A673 (cell line): ENCODE measurements at regions not wholly inside any gene's neighbourhood (a gene's known extent, or its start where the extent isn't known, plus 50 kb on each side); places are given as distances from the start of the nearest gene placed in this dataset.

Experiments
- BruUV-seq: library from RNA; stranded (reverse); fragments of 400-500 nt; replicated peaks from 2 replicates; lab custom pipeline; 2021; lab: Mats Ljungman, UMichigan
- CTCF ChIA-PET: fragments of 300-600 bp; sonication (Branson Sonifier 250); formaldehyde crosslinking; loops from one replicate; lab custom pipeline; 2022; ENCODE audit warnings: antibody characterized with exemption; lab: Charles Lee
- POLR2A ChIA-PET: fragments of 300-600 bp; sonication (Branson Sonifier 250); formaldehyde crosslinking; loops from one replicate; lab custom pipeline; 2022; ENCODE audit warnings: antibody characterized with exemption; ENCODE audit not compliant: low non-redundant PET; lab: Charles Lee
- DNase-seq: peaks from one replicate; pipeline ENCODE4 v3.0.0-alpha.2; 2015; ENCODE audit warnings: low spot score
- H3K27ac ChIP-seq: fragments of 200-600 bp; sonication (generic); 2 replicates; pipeline ENCODE4 v1.5.1; 2016; ENCODE audit warnings: mixed run types, low read depth, mild to moderate bottlenecking, mixed read lengths, antibody characterized with exemption, low read length; ENCODE audit not compliant: poor library complexity, severe bottlenecking
- H3K27me3 ChIP-seq: fragments of 200-600 bp; sonication (generic); replicated peaks from 2 replicates; pipeline ENCODE4 v1.6.1; 2017; ENCODE audit warnings: mixed run types, low read depth, mild to moderate bottlenecking, mixed read lengths, antibody characterized with exemption, low read length; ENCODE audit not compliant: insufficient read depth, poor library complexity
- H3K36me3 ChIP-seq: fragments of 200-600 bp; sonication (generic); 2 replicates; pipeline ENCODE4 v1.6.1; 2016; ENCODE audit warnings: mixed run types, mild to moderate bottlenecking, mixed read lengths, antibody characterized with exemption, low read length; ENCODE audit not compliant: insufficient read depth, poor library complexity, severe bottlenecking
- H3K4me1 ChIP-seq: fragments of 200-600 bp; sonication (generic); 2 replicates; pipeline ENCODE4 v1.6.1; 2017; ENCODE audit warnings: mixed run types, mild to moderate bottlenecking, mixed read lengths, antibody characterized with exemption, low read length; ENCODE audit not compliant: insufficient read depth, poor library complexity, severe bottlenecking
- H3K4me3 ChIP-seq: fragments of 200-600 bp; sonication (generic); 2 replicates; pipeline ENCODE4 v1.5.1; 2016; ENCODE audit warnings: low read depth, mixed run types, mild to moderate bottlenecking, mixed read lengths, low read length; ENCODE audit not compliant: poor library complexity, severe bottlenecking
- H3K9me3 ChIP-seq: fragments of 200-600 bp; sonication (generic); 2 replicates; pipeline ENCODE4 v1.6.1; 2016; ENCODE audit warnings: mixed run types, low read depth, mild to moderate bottlenecking, mixed read lengths, antibody characterized with exemption, low read length; ENCODE audit not compliant: poor library complexity, severe bottlenecking
- CTCF ChIP-seq: fragments of 300-800, 200-600 bp; sonication (generic); conservative IDR thresholded peaks from 2 replicates; pipeline ENCODE4 v1.5.1; 2017; ENCODE audit warnings: low read depth, mild to moderate bottlenecking, antibody characterized with exemption, low read length, moderate library complexity, mixed read lengths
- EZH2 ChIP-seq: fragments of 200-600 bp; sonication (generic); IDR thresholded peaks from 2 replicates; pipeline ENCODE4 v1.6.1; 2017; ENCODE audit warnings: borderline replicate concordance, low read depth, mild to moderate bottlenecking, mixed read lengths, antibody characterized with exemption, low read length; ENCODE audit not compliant: poor library complexity, severe bottlenecking
- intact Hi-C: fragments of 100-400 bp; cut with micrococcal nuclease; formaldehyde crosslinking; loops from one replicate; pipeline ENCODE4 v1.10.0; 2022; ENCODE audit not compliant: unreplicated experiment

GRCh38 chr9:80004714-80005113, 432.9 kb downstream of the TLE4 start:
- Histone ChIP-seq H3K27ac (no peak overlapping the region), H3K27me3 (no peaks in the 10 kb centered on the region), H3K36me3 (no peaks in the 10 kb centered on the region), H3K4me3 (no peak overlapping the region), H3K9me3 (no peaks in the 10 kb centered on the region), H3K4me1 (no peaks in the 10 kb centered on the region)
- intact Hi-C loops = no loop called here
- POLR2A ChIA-PET = interaction anchor here (0.6 kb wide), 1 partner anchor 877 kb away, joined by 3 read pairs; no protein-coding TSS in a partner anchor
- CTCF ChIA-PET = no interaction called here
- no TSS peak for BruUV-seq
- peak; percentile 2 for DNase-seq
- TF ChIP-seq EZH2 (no peak), CTCF (no peak)

GRCh38 chr9:79990536-79990935, 418.8 kb downstream of the TLE4 start:
- H3K9me3 ChIP-seq = no peaks in the 10 kb centered on the region
- CTCF ChIA-PET = interaction anchor here (0.7 kb wide), 1 partner anchor 112 kb away, joined by 3 read pairs; no protein-coding TSS in a partner anchor
- H3K27me3 ChIP-seq = no peaks in the 10 kb centered on the region
- H3K27ac ChIP-seq = no peak overlapping the region
- BruUV-seq = no TSS peak
- POLR2A ChIA-PET = no interaction called here
- intact Hi-C loops = no loop called here
- DNase-seq = no peak
- no peak for TF ChIP-seq CTCF
- no peak for TF ChIP-seq EZH2
- no peaks in the 10 kb centered on the region for H3K36me3 ChIP-seq
- no peak overlapping the region for H3K4me3 ChIP-seq
- H3K4me1 ChIP-seq = no peaks in the 10 kb centered on the region

GRCh38 chr9:79989079-79989478, 417.3 kb downstream of the TLE4 start:
- Histone ChIP-seq H3K27me3 (no peaks in the 10 kb centered on the region), H3K9me3 (no peaks in the 10 kb centered on the region), H3K36me3 (no peaks in the 10 kb centered on the region), H3K4me1 (no peaks in the 10 kb centered on the region), H3K27ac (no peak overlapping the region), H3K4me3 (no peak overlapping the region)
- POLR2A ChIA-PET = no interaction called here
- no TSS peak for BruUV-seq
- TF ChIP-seq CTCF (no peak), EZH2 (no peak)
- no peak for DNase-seq
- CTCF ChIA-PET = no interaction called here
- intact Hi-C loops = no loop called here
